GM18511 (cell line): ENCODE measurements at regions not wholly inside any gene's neighbourhood (a gene's known extent, or its start where the extent isn't known, plus 50 kb on each side); places are given as distances from the start of the nearest gene placed in this dataset.

ENCODE experiments used
- ATAC-seq: cut with Tn5 transposase; IDR thresholded peaks from one replicate; pipeline ENCODE4 v1.9.1; 2021; ENCODE audit warnings: mild to moderate bottlenecking, moderate library complexity; ENCODE audit not compliant: unreplicated experiment

- ATAC-seq = no peak
Measured at GRCh38 chr12:77368379-77368778, 303.0 kb upstream of the E2F7 start.

- ATAC-seq = no peak
Measured at GRCh38 chr12:77366616-77367015, 301.2 kb upstream of the E2F7 start.

- no peak for ATAC-seq
Measured at GRCh38 chr12:77364400-77364799, 299.0 kb upstream of the E2F7 start.

- ATAC-seq = no peak
Measured at GRCh38 chr12:77362509-77363210, 297.3 kb upstream of the E2F7 start.

GRCh38 chr12:77357655-77358054, 292.3 kb upstream of the E2F7 start:
- ATAC-seq = no peak

GRCh38 chr12:77354766-77355362, 289.5 kb upstream of the E2F7 start:
- ATAC-seq = no peak

GRCh38 chr12:77352946-77353345, 287.6 kb upstream of the E2F7 start:
- no peak for ATAC-seq

- ATAC-seq = no peak
Measured at GRCh38 chr12:77351860-77352259, 286.5 kb upstream of the E2F7 start.

- ATAC-seq = no peak
Measured at GRCh38 chr12:77349689-77350370, 284.5 kb upstream of the E2F7 start.

- no peak for ATAC-seq
Measured at GRCh38 chr12:77347017-77347416, 281.6 kb upstream of the E2F7 start.

- ATAC-seq = no peak
Measured at GRCh38 chr12:77345336-77345735, 280.0 kb upstream of the E2F7 start.

- ATAC-seq = no peak
Measured at GRCh38 chr12:77344651-77345050, 279.3 kb upstream of the E2F7 start.

GRCh38 chr12:77343291-77343690, 277.9 kb upstream of the E2F7 start:
- ATAC-seq = no peak

- no peak for ATAC-seq
Measured at GRCh38 chr12:77342253-77342652, 276.9 kb upstream of the E2F7 start.

GRCh38 chr12:77339610-77340009, 274.2 kb upstream of the E2F7 start:
- ATAC-seq = no peak

GRCh38 chr12:77337362-77337761, 272.0 kb upstream of the E2F7 start:
- no peak for ATAC-seq

GRCh38 chr12:77334806-77335205, 269.4 kb upstream of the E2F7 start:
- no peak for ATAC-seq

- ATAC-seq = no peak
Measured at GRCh38 chr12:77328326-77328725, 263.0 kb upstream of the E2F7 start.

GRCh38 chr12:77325511-77326236, 260.3 kb upstream of the E2F7 start:
- ATAC-seq = peak; percentile 18

- peak; percentile 91 for ATAC-seq
Measured at GRCh38 chr12:77324763-77325468, 259.5 kb upstream of the E2F7 start.

GRCh38 chr12:77324416-77324762, 259.0 kb upstream of the E2F7 start:
- ATAC-seq = no peak
